Gastroesophageal sphincter (tissue), 4 donors: ENCODE measurements at regions not wholly inside any gene's neighbourhood (a gene's known extent, or its start where the extent isn't known, plus 50 kb on each side); places are given as distances from the start of the nearest gene placed in this dataset.

ENCODE experiments used
- ATAC-seq: fragments of 150-250 bp; one replicate; pipeline ENCODE4 v1.9.1; 2016; ENCODE audit warnings: mild to moderate bottlenecking, moderate library complexity
- H3K27ac ChIP-seq, 4 donors: fragments of 200-600 bp; sonication (generic) in 3 of 4; 1 replicate in 3 of 4; 2 replicates in 1 of 4; pipeline ENCODE4 v1.5.1; 2016 to 2019
- H3K27me3 ChIP-seq: fragments of 200-600 bp; sonication (generic); one replicate; pipeline ENCODE4 v1.5.1; 2019
- H3K36me3 ChIP-seq, 2 donors: fragments of 200-600 bp; sonication (generic); one replicate each; pipeline ENCODE4 v1.5.1; 2019; ENCODE audit warnings: control low read depth in 1 of 2
- H3K4me1 ChIP-seq, 3 donors: fragments of 200-600 bp; sonication (generic); 1 replicate in 2 of 3; 2 replicates in 1 of 3; pipeline ENCODE4 v1.5.1; 2016 to 2019; ENCODE audit warnings: control low read depth in 2 of 3
- H3K4me3 ChIP-seq, 2 donors: fragments of 200-600 bp; sonication (generic); one replicate each; pipeline ENCODE4 v1.5.1; 2019; ENCODE audit warnings: mild to moderate bottlenecking in 1 of 2, moderate library complexity in 1 of 2
- H3K9me3 ChIP-seq, 3 donors: fragments of 200-600 bp; sonication (generic); one replicate each; pipeline ENCODE4 v1.5.1; 2017 to 2019; ENCODE audit warnings: control low read depth in 2 of 3
- CTCF ChIP-seq, 4 experiments: fragments of 200-600 bp in 2 of 4; fragments of 450-650 bp in 2 of 4; sonication (generic) in 1 of 4; IDR thresholded peaks; one replicate each; pipeline ENCODE4 v1.5.1; 2017 to 2019; ENCODE audit warnings: antibody characterized with exemption in 4 of 4, mild to moderate bottlenecking in 2 of 4, moderate library complexity in 2 of 4
- EP300 ChIP-seq: sonication (generic); formaldehyde crosslinking; IDR thresholded peaks from one replicate; pipeline ENCODE4 v1.6.1; 2017; ENCODE audit warnings: antibody characterized with exemption, mild to moderate bottlenecking
- POLR2A ChIP-seq, 2 donors: fragments of 450-650 bp; IDR thresholded peaks; one replicate each; pipeline ENCODE4 v1.6.1; 2017; ENCODE audit warnings: antibody characterized with exemption in 2 of 2, mild to moderate bottlenecking in 2 of 2, moderate library complexity in 1 of 2
- POLR2AphosphoS5 ChIP-seq: sonication (generic); formaldehyde crosslinking; IDR thresholded peaks from one replicate; pipeline ENCODE4 v1.6.1; 2017; ENCODE audit warnings: antibody characterized with exemption
- WGBS, 2 donors: methylation state at CpG; one replicate each; pipeline ENCODE4 v1.1.5; 2018; ENCODE audit warnings: low coverage in 1 of 2; 5-methylcytosine and 5-hydroxymethylcytosine counted together

GRCh38 chr20:6979621-6980020, 212.1 kb downstream of the BMP2 start:
- 80 to 85% methylated on average over 2 of the region's 2 CpGs for WGBS, 2 donors
- H3K27ac ChIP-seq, result no peak overlapping the region
- no peaks in the 10 kb centered on the region for H3K27me3 ChIP-seq
- H3K36me3 ChIP-seq, result no peaks in the 10 kb centered on the region
- H3K9me3 ChIP-seq, result no peaks in the 10 kb centered on the region
- TF ChIP-seq POLR2AphosphoS5 (no peak), CTCF (IDR thresholded peaks at IDR 0.05) (no peak), EP300 (no peak), POLR2A (IDR thresholded peaks at IDR 0.05) (no peak)
- no peak for ATAC-seq
- no peaks in the 10 kb centered on the region for H3K4me1 ChIP-seq
- no peak overlapping the region for H3K4me3 ChIP-seq

GRCh38 chr20:6993011-6993410, 225.5 kb downstream of the BMP2 start:
- Histone ChIP-seq H3K4me3 (no peak overlapping the region), H3K9me3 (no peaks in the 10 kb centered on the region), H3K27ac (no peak overlapping the region), H3K36me3 (no peaks in the 10 kb centered on the region), H3K4me1 (peaks cover 0 to 12% (median 0%) of the 10 kb centered on the region in 3 donors), H3K27me3 (no peaks in the 10 kb centered on the region)
- TF ChIP-seq POLR2A (IDR thresholded peaks at IDR 0.05), result no peak
- 19 to 24% methylated on average over 2 of the region's 2 CpGs for WGBS, 2 donors
- ATAC-seq, result no peak

- H3K4me3 ChIP-seq, result no peak overlapping the region
- H3K36me3 ChIP-seq, result no peaks in the 10 kb centered on the region
- H3K9me3 ChIP-seq, result no peaks in the 10 kb centered on the region
- no peak overlapping the region for H3K27ac ChIP-seq
- TF ChIP-seq CTCF (IDR thresholded peaks at IDR 0.05) (no peak), POLR2A (IDR thresholded peaks at IDR 0.05) (no peak)
- ATAC-seq, result no peak
- peaks cover 0 to 12% (median 0%) of the 10 kb centered on the region in 3 donors for H3K4me1 ChIP-seq
- WGBS, 2 donors, result 19 to 35% methylated on average over 7 of the region's 7 CpGs
- H3K27me3 ChIP-seq, result no peaks in the 10 kb centered on the region
Measured at GRCh38 chr20:6993511-6993910, 226.0 kb downstream of the BMP2 start.

- 42 to 57% methylated on average over 3 of the region's 3 CpGs for WGBS, 2 donors
- peak; percentile 43 for ATAC-seq
- Histone ChIP-seq H3K36me3 (no peaks in the 10 kb centered on the region), H3K4me3 (no peak overlapping the region), H3K27ac (no peak overlapping the region), H3K27me3 (no peaks in the 10 kb centered on the region), H3K4me1 (peaks cover 0 to 12% (median 0%) of the 10 kb centered on the region in 3 donors), H3K9me3 (no peaks in the 10 kb centered on the region)
- no peak for TF ChIP-seq EP300
- no peak for TF ChIP-seq POLR2AphosphoS5
- no peak for TF ChIP-seq POLR2A (IDR thresholded peaks at IDR 0.05)
- no peak for TF ChIP-seq CTCF (IDR thresholded peaks at IDR 0.05)
Measured at GRCh38 chr20:6994452-6994851, 227.0 kb downstream of the BMP2 start.

GRCh38 chr20:6998909-6999308, 231.4 kb downstream of the BMP2 start:
- H3K36me3 ChIP-seq, result no peaks in the 10 kb centered on the region
- H3K9me3 ChIP-seq, result no peaks in the 10 kb centered on the region
- no peak overlapping the region for H3K27ac ChIP-seq
- H3K4me1 ChIP-seq, result peaks cover 0 to 2% (median 0%) of the 10 kb centered on the region in 3 donors
- 81 to 94% methylated on average over 2 of the region's 2 CpGs for WGBS, 2 donors
- no peaks in the 10 kb centered on the region for H3K27me3 ChIP-seq
- no peak for ATAC-seq
- no peak for TF ChIP-seq POLR2AphosphoS5
- TF ChIP-seq CTCF (IDR thresholded peaks at IDR 0.05), result no peak
- no peak for TF ChIP-seq EP300
- TF ChIP-seq POLR2A (IDR thresholded peaks at IDR 0.05), result no peak
- no peak overlapping the region for H3K4me3 ChIP-seq

GRCh38 chr20:6999381-6999780, 231.9 kb downstream of the BMP2 start:
- H3K4me1 ChIP-seq, result no peaks in the 10 kb centered on the region
- no peaks in the 10 kb centered on the region for H3K27me3 ChIP-seq
- no peak for ATAC-seq
- no peaks in the 10 kb centered on the region for H3K9me3 ChIP-seq
- 74 to 79% methylated on average over 4 to 6 of the region's 6 CpGs for WGBS, 2 donors
- H3K4me3 ChIP-seq, result no peak overlapping the region
- no peaks in the 10 kb centered on the region for H3K36me3 ChIP-seq
- TF ChIP-seq POLR2A (IDR thresholded peaks at IDR 0.05) (no peak), CTCF (IDR thresholded peaks at IDR 0.05) (no peak), EP300 (no peak), POLR2AphosphoS5 (no peak)
- H3K27ac ChIP-seq, result no peak overlapping the region
